ENCODE measurements at regions not wholly inside any gene's neighbourhood (a gene's known extent, or its start where the extent isn't known, plus 50 kb on each side); places are given as distances from the start of the nearest gene placed in this dataset.

DNA sequence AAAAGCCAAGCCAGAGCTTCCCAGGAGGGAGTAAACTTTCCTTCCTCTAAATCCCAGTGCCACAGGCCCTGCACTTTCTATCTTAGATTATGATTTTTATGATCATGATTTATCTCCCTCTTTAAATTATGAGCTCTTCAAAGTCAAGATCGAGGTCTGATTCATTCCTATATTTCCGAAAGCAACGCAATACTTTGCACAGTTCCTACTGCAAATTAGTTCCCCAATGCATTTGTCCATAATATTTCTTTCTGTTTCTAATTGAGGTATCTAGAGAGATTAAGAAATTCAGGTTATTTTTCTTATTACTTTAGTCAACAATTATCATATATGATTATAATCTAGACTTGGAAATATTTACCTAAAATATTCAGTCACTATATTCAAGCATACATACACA, 173.1 kb upstream of the LPP start:
- no peak for DNase-seq (ENCODE audit: low read depth)
- H3K4me3 ChIP-seq (ENCODE audit: low read depth, low read length), result no peak overlapping the region
- TF ChIP-seq, protein P1, sequence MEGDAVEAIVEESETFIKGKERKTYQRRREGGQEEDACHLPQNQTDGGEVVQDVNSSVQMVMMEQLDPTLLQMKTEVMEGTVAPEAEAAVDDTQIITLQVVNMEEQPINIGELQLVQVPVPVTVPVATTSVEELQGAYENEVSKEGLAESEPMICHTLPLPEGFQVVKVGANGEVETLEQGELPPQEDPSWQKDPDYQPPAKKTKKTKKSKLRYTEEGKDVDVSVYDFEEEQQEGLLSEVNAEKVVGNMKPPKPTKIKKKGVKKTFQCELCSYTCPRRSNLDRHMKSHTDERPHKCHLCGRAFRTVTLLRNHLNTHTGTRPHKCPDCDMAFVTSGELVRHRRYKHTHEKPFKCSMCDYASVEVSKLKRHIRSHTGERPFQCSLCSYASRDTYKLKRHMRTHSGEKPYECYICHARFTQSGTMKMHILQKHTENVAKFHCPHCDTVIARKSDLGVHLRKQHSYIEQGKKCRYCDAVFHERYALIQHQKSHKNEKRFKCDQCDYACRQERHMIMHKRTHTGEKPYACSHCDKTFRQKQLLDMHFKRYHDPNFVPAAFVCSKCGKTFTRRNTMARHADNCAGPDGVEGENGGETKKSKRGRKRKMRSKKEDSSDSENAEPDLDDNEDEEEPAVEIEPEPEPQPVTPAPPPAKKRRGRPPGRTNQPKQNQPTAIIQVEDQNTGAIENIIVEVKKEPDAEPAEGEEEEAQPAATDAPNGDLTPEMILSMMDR (IDR thresholded peaks at IDR 0.05; ENCODE audit: insufficient read depth, low read depth, low read length, missing control alignments), result no peak

GRCh38 chr3:187982142-187982541, 171.8 kb upstream of the LPP start:
- DNase-seq (ENCODE audit: low read depth), result no peak
- H3K4me3 ChIP-seq (ENCODE audit: low read depth, low read length), result no peak overlapping the region
- TF ChIP-seq, protein P1 (IDR thresholded peaks at IDR 0.05; ENCODE audit: insufficient read depth, low read depth, low read length, missing control alignments), result no peak

DNA sequence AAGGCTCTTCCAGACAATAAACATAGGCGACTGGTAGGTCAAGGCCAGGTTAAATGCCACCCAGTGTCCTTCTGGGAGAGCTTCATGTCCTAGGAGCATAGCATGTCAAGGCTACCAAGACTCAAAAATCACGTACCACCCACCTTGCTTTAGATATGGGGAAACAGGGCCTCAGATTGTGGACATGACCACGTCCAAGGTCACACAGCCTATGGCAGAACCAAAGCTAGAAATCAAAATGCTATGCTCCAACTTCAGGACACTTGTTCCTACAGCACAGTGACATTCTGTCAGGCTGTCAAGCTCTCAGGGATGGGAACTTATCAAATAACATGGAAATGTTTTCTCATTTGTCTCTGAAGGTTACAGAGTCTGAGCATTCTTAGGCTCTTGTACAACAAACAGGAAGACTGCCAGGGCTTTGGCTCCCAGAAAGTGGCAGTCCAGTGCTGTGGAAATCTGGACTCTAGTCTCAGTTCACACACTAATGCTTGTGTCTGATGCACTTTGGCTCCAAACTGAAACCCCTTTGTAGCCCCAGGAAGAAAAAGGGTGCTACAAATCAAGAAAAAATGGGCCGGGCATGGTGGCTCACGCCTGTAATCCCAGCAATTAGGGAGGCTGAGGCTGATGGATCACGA, 170.4 kb upstream of the LPP start:
- DNase-seq (ENCODE audit: low read depth), result no peak
- no peak overlapping the region for H3K4me3 ChIP-seq (ENCODE audit: low read depth, low read length)
- TF ChIP-seq, protein P1 (IDR thresholded peaks at IDR 0.05; ENCODE audit: insufficient read depth, low read depth, low read length, missing control alignments), result no peak

DNA sequence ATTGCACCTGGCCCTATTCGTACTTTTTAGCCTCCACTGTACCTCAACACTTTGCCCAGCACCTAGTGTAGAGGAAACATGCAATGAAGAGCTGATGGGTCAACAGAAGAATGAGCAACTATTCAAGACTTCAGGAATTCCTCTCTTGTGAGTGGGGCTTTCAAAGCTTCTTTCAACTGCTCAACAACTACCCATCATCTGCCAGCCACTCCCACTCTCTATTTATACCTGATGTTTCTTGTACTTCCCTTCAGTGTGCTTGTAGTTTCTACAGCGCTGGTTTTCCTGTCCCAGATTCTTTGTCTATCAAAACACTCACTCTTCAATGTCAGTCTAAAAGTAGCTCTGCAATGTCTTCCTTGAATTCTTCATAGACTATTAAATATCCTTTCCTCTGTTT, 168.3 kb upstream of the LPP start:
- TF ChIP-seq, protein P1 (IDR thresholded peaks at IDR 0.05; ENCODE audit: insufficient read depth, low read depth, low read length, missing control alignments), result no peak
- H3K4me3 ChIP-seq (ENCODE audit: low read depth, low read length), result no peak overlapping the region
- DNase-seq (ENCODE audit: low read depth), result no peak

DNA sequence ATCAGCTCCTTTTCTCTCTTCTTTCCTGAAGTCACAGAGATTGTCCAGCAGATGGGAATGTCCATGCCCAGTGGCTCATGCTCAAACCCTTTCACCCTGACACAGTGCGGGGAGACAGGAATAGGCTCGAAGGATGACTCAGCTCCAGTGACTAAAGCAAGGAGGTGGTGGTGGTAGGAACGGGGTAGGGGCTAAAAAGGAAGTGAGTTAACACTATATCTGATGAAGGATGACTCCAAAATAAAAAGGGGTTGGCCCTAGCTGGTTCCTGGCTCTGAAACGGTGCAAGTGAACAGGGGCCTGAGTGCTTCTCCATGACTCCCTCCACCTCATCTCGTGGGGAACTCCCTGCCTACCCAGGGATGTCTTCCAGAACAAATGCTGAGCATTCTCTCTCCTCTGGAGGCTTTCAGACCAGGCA, 167.4 kb upstream of the LPP start:
- TF ChIP-seq, protein P1 (IDR thresholded peaks at IDR 0.05; ENCODE audit: insufficient read depth, low read depth, low read length, missing control alignments), result no peak
- DNase-seq (ENCODE audit: low read depth), result no peak
- no peak overlapping the region for H3K4me3 ChIP-seq (ENCODE audit: low read depth, low read length)

DNA sequence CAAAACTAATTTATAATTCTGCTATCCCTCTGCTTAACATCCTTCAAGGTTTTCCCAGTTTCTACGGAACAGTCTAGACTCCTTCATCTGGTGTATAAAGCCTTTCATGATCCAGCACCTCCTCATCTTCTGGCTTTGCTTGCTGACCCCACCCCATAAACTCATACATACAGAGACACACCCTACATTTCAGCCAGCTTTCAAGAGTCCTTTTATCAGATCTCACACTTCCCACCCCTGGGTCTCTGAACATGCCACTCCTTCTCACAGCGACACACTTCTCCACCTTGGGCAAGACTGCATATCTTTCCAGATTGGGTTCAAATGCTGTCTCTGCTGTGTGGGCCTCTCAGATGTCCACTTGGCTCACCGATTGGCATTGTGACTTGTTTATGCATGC, 166.8 kb upstream of the LPP start:
- DNase-seq (ENCODE audit: low read depth), result no peak
- no peak overlapping the region for H3K4me3 ChIP-seq (ENCODE audit: low read depth, low read length)
- TF ChIP-seq, protein P1 (IDR thresholded peaks at IDR 0.05; ENCODE audit: insufficient read depth, low read depth, low read length, missing control alignments), result no peak

GRCh38 chr3:187987924-187988323, 166.0 kb upstream of the LPP start:
- no peak overlapping the region for H3K4me3 ChIP-seq (ENCODE audit: low read depth, low read length)
- TF ChIP-seq, protein P1 (IDR thresholded peaks at IDR 0.05; ENCODE audit: insufficient read depth, low read depth, low read length, missing control alignments), result no peak
- no peak for DNase-seq (ENCODE audit: low read depth)
